NCI-H2107 treated with DMSO at 0.1 percent for 48 hours (cell line): ENCODE measurements at regions not wholly inside any gene's neighbourhood (a gene's known extent, or its start where the extent isn't known, plus 50 kb on each side); places are given as distances from the start of the nearest gene placed in this dataset.

Experiments
- DNase-seq: peaks from one replicate; lab custom pipeline; 2025; ENCODE audit not compliant: unreplicated experiment; lab: John Stamatoyannopoulos, UW

DNA sequence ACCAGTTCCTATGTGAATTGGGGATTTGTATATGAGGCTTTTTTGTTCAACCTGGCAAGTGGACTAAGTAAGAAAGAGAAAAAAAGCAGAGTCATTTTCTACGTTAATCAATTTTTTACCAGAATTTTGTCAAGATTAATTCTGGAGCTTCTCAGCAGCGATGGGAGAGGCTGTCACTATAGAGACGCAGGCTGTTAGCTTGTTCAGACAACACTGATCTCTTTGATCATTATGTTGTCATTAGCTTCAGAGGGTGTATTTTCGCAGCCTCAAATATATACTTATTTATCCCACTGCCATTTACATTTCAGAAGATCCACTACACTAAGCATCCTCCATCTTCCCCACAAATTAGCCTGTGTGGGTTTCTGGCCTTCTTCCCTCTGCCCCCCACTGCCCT lies 196.7 kb upstream of the PFKP start:
- no peak for DNase-seq

DNA sequence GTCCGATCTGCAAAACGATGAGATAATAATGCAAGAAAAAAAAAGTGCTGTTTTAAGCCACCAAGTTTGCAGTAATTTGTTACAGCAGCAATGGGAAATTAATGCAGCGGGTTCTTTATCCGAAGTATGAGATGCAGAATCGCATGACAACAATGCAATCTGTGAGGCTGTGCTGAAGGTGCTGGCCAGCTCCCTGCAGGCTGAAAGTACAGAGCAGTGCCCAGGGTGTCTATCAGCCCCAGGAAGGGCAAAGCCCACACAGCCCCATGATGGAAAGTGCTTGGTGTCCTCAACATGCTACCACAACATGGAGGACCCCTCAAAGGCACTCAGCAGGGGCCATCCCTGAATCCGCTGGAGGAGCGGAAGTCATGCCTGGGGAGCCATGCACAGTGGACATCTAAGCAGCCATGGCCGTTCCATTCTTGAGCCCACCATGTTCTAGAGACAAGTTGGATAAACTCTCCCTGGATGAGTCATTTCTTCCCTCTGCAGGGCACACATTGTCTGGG lies 199.5 kb upstream of the PFKP start:
- DNase-seq, result no peak

DNA sequence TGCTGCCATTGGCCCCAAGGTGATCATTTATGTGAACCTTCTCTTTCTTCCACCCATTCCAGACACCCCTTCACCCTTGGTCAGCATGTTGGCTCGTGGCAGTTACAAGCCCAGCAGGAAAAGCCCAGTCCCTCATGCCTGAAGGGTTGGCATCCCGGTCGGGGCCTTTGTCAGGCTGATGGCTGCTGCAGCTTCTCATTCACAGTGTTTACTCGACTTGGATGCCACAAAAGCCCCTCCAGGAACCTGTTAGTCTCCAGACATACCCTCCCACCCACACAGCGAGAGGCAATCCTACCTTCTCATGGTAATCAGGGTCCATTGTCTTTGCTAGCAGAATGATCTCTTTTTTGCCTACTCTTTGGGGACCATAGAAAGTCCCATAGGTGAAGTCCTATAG lies 200.8 kb upstream of the PFKP start:
- no peak for DNase-seq

DNA sequence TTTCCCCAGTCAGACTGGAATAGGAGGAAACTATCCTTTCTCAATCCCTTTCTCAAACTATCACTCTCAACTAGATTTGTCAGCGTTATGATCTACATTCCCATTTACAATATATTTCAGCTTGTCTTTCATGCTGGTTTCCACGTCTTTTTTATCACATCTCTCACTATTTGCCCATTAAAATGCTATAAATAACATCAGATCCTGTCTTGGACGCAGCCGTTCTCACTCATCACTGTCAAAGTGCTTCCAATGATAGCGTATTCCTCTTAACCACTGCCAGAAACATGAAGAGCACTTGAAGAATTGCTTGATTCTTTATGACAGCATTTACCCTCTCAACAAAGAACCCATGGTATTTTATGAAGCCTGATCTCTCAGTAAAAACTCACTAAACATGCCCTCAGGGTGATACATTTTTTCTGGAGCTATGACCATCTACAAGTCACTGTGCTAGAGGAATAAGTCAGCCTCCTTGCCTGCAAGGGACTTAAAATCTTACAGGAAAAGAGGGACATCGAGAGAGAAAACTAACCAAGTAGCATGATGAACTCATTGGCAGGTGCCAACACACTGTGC lies 205.6 kb upstream of the PFKP start:
- peak; percentile 10 for DNase-seq

DNA sequence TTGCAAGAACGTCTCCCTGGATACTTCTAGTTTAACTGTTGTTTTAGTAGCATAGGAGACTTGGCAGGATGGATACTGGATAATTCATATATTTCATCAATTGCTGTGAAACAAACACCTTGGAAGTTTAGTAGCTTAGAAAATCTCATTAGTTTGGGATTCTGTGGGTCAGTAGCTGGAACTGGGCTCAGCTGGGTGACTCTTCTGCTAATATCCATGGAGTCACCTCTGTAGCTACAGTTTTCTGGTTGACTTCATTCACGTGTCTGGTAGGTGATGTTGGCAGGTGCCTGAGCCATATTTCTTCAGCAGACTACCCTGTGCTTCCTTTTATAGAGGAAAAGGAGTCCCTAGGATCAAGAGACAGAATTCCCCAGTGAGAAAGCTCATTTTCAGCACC lies 208.9 kb upstream of the PFKP start:
- no peak for DNase-seq

- DNase-seq, result no peak
Measured at GRCh38 chr10:2856598-2856997, 210.8 kb upstream of the PFKP start.

GRCh38 chr10:2852574-2853323 lies 214.6 kb upstream of the PFKP start:
- no peak for DNase-seq

GRCh38 chr10:2851566-2851965 lies 215.8 kb upstream of the PFKP start:
- DNase-seq, result no peak

- no peak for DNase-seq
Measured at GRCh38 chr10:2850202-2850601, 217.1 kb upstream of the PFKP start.

- DNase-seq, result no peak
Measured at GRCh38 chr10:2844925-2845324, 222.4 kb upstream of the PFKP start.

- no peak for DNase-seq
Measured at GRCh38 chr10:2839081-2839725, 228.1 kb upstream of the PFKP start.

DNA sequence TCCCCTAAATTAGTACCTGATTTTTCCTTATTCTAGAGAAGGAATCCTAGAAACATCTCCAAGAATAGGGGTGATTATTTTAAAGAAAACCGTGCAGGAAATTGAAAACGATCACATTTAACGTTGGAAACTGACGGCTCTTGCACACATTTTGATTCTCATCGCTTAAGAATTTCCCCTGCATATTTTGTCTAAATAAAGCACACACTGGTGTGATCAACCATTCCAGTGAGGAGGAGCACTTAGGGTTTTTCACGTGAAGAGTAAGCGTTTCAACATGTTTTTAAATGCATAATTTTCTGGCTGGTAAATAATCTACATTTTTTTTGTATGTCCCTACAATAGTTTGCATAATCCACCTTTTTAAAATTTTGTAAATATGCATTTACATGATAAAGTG lies 229.7 kb upstream of the PFKP start:
- no peak for DNase-seq

DNA sequence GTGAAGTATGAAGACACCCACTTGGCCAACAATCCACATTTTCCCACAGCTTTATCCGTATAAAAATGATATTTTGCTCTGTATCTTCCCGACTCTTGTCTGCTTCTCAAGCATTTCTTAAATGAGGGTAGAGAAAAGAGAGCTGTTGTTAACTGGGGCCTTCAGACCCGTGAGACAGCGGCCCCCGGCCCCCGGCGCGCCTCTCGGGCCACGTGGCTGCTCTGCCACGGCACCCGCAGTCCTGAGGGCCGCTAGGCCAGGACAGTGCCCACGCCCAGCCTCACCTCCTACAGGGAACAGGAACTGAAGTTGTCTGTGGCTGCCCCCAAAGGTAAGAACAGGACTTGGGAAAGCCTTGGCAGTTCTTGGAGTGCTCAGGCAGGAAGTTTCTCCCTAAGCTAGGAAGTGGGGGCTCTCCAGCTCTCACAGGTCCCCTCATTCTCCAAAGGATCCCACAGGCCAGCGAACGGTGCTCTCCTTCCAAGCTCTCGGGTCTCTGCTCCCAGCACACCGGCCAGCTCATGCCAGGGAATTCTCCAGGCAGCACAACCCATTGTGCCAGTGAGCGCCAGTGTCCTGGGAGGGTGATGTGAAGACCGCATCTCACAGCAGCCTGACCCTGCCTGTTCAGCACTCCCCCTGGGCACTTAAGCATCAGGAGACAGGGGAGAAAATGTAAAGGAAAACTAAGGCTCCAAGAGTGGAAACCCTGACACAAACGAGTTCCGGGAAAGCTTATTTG lies 230.3 kb upstream of the PFKP start:
- DNase-seq, result no peak

DNA sequence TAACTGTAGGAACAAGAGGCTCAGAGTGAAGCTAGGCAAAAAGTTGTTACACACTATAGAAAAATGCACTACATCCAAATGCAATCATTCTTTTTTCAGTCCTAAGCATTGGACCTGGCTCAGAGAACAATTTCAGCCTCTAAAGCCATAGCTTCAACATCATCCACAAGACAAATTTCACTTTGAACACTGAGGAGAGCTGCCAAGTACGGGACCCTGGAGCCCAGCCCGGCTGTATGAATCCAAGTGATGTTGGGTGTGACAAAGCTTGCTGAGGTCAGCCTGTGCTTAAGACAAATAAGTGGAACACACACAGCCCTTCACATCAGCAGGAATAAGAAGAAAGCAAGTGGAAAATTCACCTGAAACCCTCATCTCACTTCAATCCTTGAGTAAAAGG lies 233.1 kb upstream of the PFKP start:
- DNase-seq, result no peak

GRCh38 chr10:2831509-2831908 lies 235.8 kb upstream of the PFKP start:
- DNase-seq, result no peak

DNA sequence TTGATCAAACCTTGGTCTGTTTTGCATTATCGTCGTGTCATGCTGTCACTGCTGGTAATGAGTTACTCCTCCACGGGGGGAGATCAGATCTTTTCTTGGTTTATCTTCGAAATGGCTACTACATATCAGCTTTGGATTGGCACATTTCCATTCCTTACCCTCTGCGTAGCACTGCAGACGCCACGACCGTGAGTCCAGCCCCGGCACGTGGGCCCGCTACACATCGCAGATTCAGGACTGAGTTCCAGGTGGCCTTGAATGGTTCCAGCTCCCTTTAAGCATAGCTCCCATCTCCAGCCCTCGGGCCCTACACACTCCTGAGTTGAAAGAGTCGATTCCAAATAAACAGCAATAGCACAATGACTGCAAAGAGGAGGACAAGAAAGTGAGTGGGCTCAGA lies 238.6 kb upstream of the PFKP start:
- DNase-seq, result no peak

- no peak for DNase-seq
Measured at GRCh38 chr10:2826675-2827074, 240.7 kb upstream of the PFKP start.

DNA sequence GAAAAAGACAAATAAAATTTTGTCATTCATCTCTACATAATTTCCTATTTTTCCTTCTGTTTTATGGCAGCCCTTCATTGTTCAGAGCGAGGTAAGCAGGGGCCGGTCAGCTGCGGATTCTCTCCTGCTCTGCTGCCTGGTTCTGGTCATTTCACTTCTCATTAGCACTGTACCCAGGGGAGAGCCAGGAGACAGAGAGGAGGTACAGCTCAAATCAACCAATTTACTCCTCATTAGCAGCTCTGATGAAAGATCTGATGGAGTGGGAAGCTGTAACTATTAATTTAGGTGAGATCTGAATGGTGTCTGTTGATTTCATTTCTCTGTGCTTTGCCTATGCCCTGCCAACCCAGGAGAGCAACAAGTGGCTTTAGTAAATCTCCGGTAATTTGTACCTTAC lies 241.5 kb upstream of the PFKP start:
- no peak for DNase-seq

- no peak for DNase-seq
Measured at GRCh38 chr10:2817940-2818636, 249.3 kb upstream of the PFKP start.

DNA sequence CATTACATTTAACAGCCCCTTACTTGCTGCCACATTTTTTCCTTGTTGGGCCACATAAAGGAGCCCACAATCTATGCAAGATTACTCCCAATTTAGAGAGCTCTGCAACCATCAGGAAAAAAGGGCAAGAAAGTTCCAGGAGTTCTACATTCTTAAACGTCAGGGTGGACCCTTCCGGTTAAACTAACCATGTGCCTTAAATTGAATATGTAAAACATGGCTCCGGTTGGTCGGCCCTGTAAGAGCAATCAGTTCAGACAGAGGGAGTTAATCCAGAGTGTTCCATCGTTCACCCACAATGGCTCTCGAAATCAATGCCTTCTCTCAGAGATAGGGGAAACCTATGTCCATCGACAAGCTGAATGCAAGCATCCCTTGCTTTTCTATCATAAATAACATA lies 253.7 kb upstream of the PFKP start:
- DNase-seq, result no peak

DNA sequence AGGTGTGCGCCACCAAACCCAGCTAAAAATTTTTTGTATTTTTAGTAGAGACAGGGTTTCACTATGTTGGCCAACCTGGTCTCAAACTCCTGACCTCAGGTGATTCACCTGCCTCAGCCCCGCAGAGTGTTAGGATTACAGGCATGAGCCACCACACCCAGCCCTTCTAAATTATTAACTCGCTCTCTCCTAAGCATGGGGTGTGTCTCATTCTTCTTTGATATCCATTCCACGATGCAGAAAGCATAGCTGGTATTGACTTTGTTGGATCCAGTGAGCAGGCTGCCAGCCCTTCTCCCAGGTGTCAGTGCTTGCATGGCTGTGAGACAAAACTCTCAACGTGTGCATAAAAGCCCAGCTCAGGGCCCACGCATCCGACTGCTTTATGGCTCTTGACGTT lies 254.1 kb upstream of the PFKP start:
- DNase-seq, result no peak
